ENCODE measurements at regions not wholly inside any gene's neighbourhood (a gene's known extent, or its start where the extent isn't known, plus 50 kb on each side); places are given as distances from the start of the nearest gene placed in this dataset.

- Histone ChIP-seq H3K4me3 (no peak overlapping the region), H3K27ac (peak overlapping the region; percentile 27), H3K36me3 (ENCODE audit: insufficient read depth in 1 of 2, low read depth in 1 of 2) (no peaks in the 10 kb centered on the region), H3K27me3 (ENCODE audit: insufficient read depth in 3 of 3, low read length in 2 of 3) (peaks cover 0 to 4% (median 0%) of the 10 kb centered on the region in 3 donors), H3K4me1 (no peaks in the 10 kb centered on the region), H3K9me3 (no peaks in the 10 kb centered on the region)
- no peak for TF ChIP-seq CTCF (IDR thresholded peaks at IDR 0.05)
- 92 to 95% (median 92%) methylated on average over 5 of the region's 5 CpGs for whole genome bisulfite sequencing, 3 donors
- DNase-seq (no peak), ATAC-seq (no peak)
- intact Hi-C loops (cut with DNase I) = no loop called here
Measured at GRCh38 chr6:111971866-111972532, 81.9 kb upstream of the CCN6 start.

- Histone ChIP-seq H3K4me3 (no peak overlapping the region), H3K27ac (peak overlapping the region; percentile 27), H3K27me3 (ENCODE audit: insufficient read depth in 3 of 3, low read length in 2 of 3) (peaks cover 0 to 4% (median 0%) of the 10 kb centered on the region in 3 donors), H3K36me3 (ENCODE audit: insufficient read depth in 1 of 2, low read depth in 1 of 2) (no peaks in the 10 kb centered on the region), H3K4me1 (no peaks in the 10 kb centered on the region), H3K9me3 (no peaks in the 10 kb centered on the region)
- DNase-seq (no peak), ATAC-seq (no peak)
- no peak for TF ChIP-seq CTCF (IDR thresholded peaks at IDR 0.05)
- intact Hi-C loops (cut with DNase I) = no loop called here
- WGBS, 3 donors = 85 to 91% (median 88%) methylated on average over 5 of the region's 5 CpGs
Measured at GRCh38 chr6:111972745-111973117, 81.2 kb upstream of the CCN6 start.

- Histone ChIP-seq H3K36me3 (ENCODE audit: insufficient read depth in 1 of 2, low read depth in 1 of 2) (no peaks in the 10 kb centered on the region), H3K27ac (peak overlapping the region; percentile 27), H3K4me1 (no peaks in the 10 kb centered on the region), H3K27me3 (ENCODE audit: insufficient read depth in 3 of 3, low read length in 2 of 3) (peaks cover 0 to 4% (median 0%) of the 10 kb centered on the region in 3 donors), H3K4me3 (no peak overlapping the region), H3K9me3 (no peaks in the 10 kb centered on the region)
- no peak for TF ChIP-seq CTCF (IDR thresholded peaks at IDR 0.05)
- DNase-seq (peak; percentile 39 to 65), ATAC-seq (peak; percentile 52 to 71 (median 63))
- intact Hi-C loops (cut with DNase I) = no loop called here
- 34 to 43% (median 36%) methylated on average over 12 of the region's 12 CpGs for WGBS, 3 donors
Measured at GRCh38 chr6:111973118-111973761, 80.7 kb upstream of the CCN6 start.

GRCh38 chr6:111973927-111974639 lies 79.8 kb upstream of the CCN6 start:
- no peak for TF ChIP-seq CTCF (IDR thresholded peaks at IDR 0.05)
- intact Hi-C loops (cut with DNase I) = no loop called here
- no peak for DNase-seq
- Histone ChIP-seq H3K9me3 (no peaks in the 10 kb centered on the region), H3K27ac (no peak overlapping the region), H3K27me3 (ENCODE audit: insufficient read depth in 3 of 3, low read length in 2 of 3) (peaks cover 0 to 4% (median 0%) of the 10 kb centered on the region in 3 donors), H3K36me3 (ENCODE audit: insufficient read depth in 1 of 2, low read depth in 1 of 2) (no peaks in the 10 kb centered on the region), H3K4me3 (no peak overlapping the region), H3K4me1 (no peaks in the 10 kb centered on the region)
- ATAC-seq = no peak
- 90 to 92% (median 91%) methylated on average over 5 of the region's 5 CpGs for WGBS, 3 donors
